ENCODE measurements at regions not wholly inside any gene's neighbourhood (a gene's known extent, or its start where the extent isn't known, plus 50 kb on each side); places are given as distances from the start of the nearest gene placed in this dataset.
"Not testable (repeated sequence)": the region's sequence is repeated elsewhere in the genome, so short reads cannot be mapped to it uniquely, and the experiment has no call there.

- TF ChIP-seq CTCF (conservative IDR thresholded peaks at IDR 0.05; ENCODE audit: low read depth, low read length) = no peak
- H3K4me3 ChIP-seq (ENCODE audit: low read depth, low read length) = no peak overlapping the region
- DNase-seq (ENCODE audit: low read depth) = no peak
These were observed 126.5 kb downstream of the ADSS2 start for GRCh38 chr1:244325056-244325758.

GRCh38 chr1:244326757-244327156 lies 125.0 kb downstream of the ADSS2 start:
- no peak for TF ChIP-seq CTCF (conservative IDR thresholded peaks at IDR 0.05; ENCODE audit: low read depth, low read length)
- H3K4me3 ChIP-seq (ENCODE audit: low read depth, low read length) = no peak overlapping the region
- no peak for DNase-seq (ENCODE audit: low read depth)

GRCh38 chr1:244327533-244327932 lies 124.2 kb downstream of the ADSS2 start:
- no peak overlapping the region for H3K4me3 ChIP-seq (ENCODE audit: low read depth, low read length)
- TF ChIP-seq CTCF (conservative IDR thresholded peaks at IDR 0.05; ENCODE audit: low read depth, low read length) = no peak

GRCh38 chr1:244328476-244328875 lies 123.2 kb downstream of the ADSS2 start:
- no peak for DNase-seq (ENCODE audit: low read depth)
- TF ChIP-seq CTCF (conservative IDR thresholded peaks at IDR 0.05; ENCODE audit: low read depth, low read length) = no peak
- no peak overlapping the region for H3K4me3 ChIP-seq (ENCODE audit: low read depth, low read length)

More at GRCh38 chr1:244327533-244327932, 124.2 kb downstream of the ADSS2 start:
- DNase-seq (ENCODE audit: low read depth) = no peak

- no peak for DNase-seq (ENCODE audit: low read depth)
- no peak for TF ChIP-seq CTCF (conservative IDR thresholded peaks at IDR 0.05; ENCODE audit: low read depth, low read length)
- H3K4me3 ChIP-seq (ENCODE audit: low read depth, low read length) = no peak overlapping the region
These were observed 122.0 kb downstream of the ADSS2 start for GRCh38 chr1:244329591-244330317.

GRCh38 chr1:244330318-244330625 lies 121.4 kb downstream of the ADSS2 start:
- no peak overlapping the region for H3K4me3 ChIP-seq (ENCODE audit: low read depth, low read length)
- TF ChIP-seq CTCF (conservative IDR thresholded peaks at IDR 0.05; ENCODE audit: low read depth, low read length) = no peak
- no peak for DNase-seq (ENCODE audit: low read depth)

GRCh38 chr1:244332761-244333160 lies 118.9 kb downstream of the ADSS2 start:
- not testable (repeated sequence) for H3K4me3 ChIP-seq (ENCODE audit: low read depth, low read length); DNase-seq (ENCODE audit: low read depth)

GRCh38 chr1:244334315-244334714 lies 117.4 kb downstream of the ADSS2 start:
- not testable (repeated sequence) for DNase-seq (ENCODE audit: low read depth); H3K4me3 ChIP-seq (ENCODE audit: low read depth, low read length)

GRCh38 chr1:244334842-244335241 lies 116.9 kb downstream of the ADSS2 start:
- not testable (repeated sequence) for H3K4me3 ChIP-seq (ENCODE audit: low read depth, low read length); DNase-seq (ENCODE audit: low read depth)
